ENCODE measurements at regions not wholly inside any gene's neighbourhood (a gene's known extent, or its start where the extent isn't known, plus 50 kb on each side); places are given as distances from the start of the nearest gene placed in this dataset.

DNA sequence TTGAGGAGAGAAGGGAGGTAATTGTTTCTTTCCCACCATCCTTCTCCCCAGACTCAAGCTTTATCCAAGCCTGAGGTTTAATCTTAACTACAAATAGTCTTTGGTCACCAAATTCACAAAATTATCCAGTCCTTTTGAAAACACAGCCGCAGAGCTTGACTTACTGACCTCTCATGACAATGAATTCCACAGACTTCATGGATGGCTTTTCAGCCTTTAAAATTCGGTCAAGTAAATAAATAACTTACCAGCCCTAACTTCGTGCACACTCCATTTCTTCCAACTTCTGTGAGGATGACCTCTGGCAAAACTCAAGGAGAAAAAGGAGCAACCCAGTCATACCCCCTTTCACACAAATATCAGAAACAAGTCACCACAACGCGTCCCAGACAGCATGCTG, 137.0 kb upstream of the CDKN3 start:
- TF ChIP-seq, protein P1, sequence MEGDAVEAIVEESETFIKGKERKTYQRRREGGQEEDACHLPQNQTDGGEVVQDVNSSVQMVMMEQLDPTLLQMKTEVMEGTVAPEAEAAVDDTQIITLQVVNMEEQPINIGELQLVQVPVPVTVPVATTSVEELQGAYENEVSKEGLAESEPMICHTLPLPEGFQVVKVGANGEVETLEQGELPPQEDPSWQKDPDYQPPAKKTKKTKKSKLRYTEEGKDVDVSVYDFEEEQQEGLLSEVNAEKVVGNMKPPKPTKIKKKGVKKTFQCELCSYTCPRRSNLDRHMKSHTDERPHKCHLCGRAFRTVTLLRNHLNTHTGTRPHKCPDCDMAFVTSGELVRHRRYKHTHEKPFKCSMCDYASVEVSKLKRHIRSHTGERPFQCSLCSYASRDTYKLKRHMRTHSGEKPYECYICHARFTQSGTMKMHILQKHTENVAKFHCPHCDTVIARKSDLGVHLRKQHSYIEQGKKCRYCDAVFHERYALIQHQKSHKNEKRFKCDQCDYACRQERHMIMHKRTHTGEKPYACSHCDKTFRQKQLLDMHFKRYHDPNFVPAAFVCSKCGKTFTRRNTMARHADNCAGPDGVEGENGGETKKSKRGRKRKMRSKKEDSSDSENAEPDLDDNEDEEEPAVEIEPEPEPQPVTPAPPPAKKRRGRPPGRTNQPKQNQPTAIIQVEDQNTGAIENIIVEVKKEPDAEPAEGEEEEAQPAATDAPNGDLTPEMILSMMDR (IDR thresholded peaks at IDR 0.05) = no peak
- TF ChIP-seq POLR2A (IDR thresholded peaks at IDR 0.05; ENCODE audit: low read depth) = no peak
- TF ChIP-seq EP300 (IDR thresholded peaks at IDR 0.05) = no peak

Data from esophagus muscularis mucosa (tissue), 4 donors.